GM12891 (cell line): ENCODE measurements at regions not wholly inside any gene's neighbourhood (a gene's known extent, or its start where the extent isn't known, plus 50 kb on each side); places are given as distances from the start of the nearest gene placed in this dataset.

Experiments used
- POLR2A ChIP-seq: IDR thresholded peaks from 2 replicates; pipeline ENCODE4 v1.6.1; 2011; ENCODE audit warnings: low read depth, low read length, control low read depth
- POLR2AphosphoS5 ChIP-seq: IDR thresholded peaks from 2 replicates; pipeline ENCODE4 v1.6.1; 2011; ENCODE audit warnings: low read depth, low read length, control low read depth
- POU2F2 ChIP-seq: IDR thresholded peaks from 2 replicates; pipeline ENCODE4 v1.6.1; 2011; ENCODE audit warnings: low read depth, mild to moderate bottlenecking, control low read depth, low read length, moderate library complexity
- TAF1 ChIP-seq: IDR thresholded peaks from 2 replicates; pipeline ENCODE4 v1.6.1; 2011; ENCODE audit warnings: low read depth, low read length, control low read depth

- TF ChIP-seq POLR2A (no peak), TAF1 (no peak), POLR2AphosphoS5 (no peak), POU2F2 (no peak)
These were observed 148.8 kb downstream of the CPEB2 start for GRCh38 chr4:15151033-15151432.
